IPS-18a (cell line): ENCODE measurements at regions not wholly inside any gene's neighbourhood (a gene's known extent, or its start where the extent isn't known, plus 50 kb on each side); places are given as distances from the start of the nearest gene placed in this dataset.
"Not testable (repeated sequence)": the region's sequence is repeated elsewhere in the genome, so short reads cannot be mapped to it uniquely, and the experiment has no call there.

Experiments
- H3K27ac ChIP-seq: one replicate; pipeline ENCODE4 v1.5.1; 2013; ENCODE audit warnings: low read length
- H3K27me3 ChIP-seq: one replicate; pipeline ENCODE4 v1.6.1; 2013; ENCODE audit warnings: mild to moderate bottlenecking, low read length; ENCODE audit not compliant: control insufficient read depth, insufficient read depth
- H3K36me3 ChIP-seq: one replicate; pipeline ENCODE4 v1.6.1; 2013; ENCODE audit warnings: low read depth, low read length; ENCODE audit not compliant: control insufficient read depth
- H3K4me1 ChIP-seq: one replicate; pipeline ENCODE4 v1.6.1; 2013; ENCODE audit warnings: low read depth, low read length; ENCODE audit not compliant: control insufficient read depth
- H3K4me3 ChIP-seq: one replicate; pipeline ENCODE4 v1.5.1; 2013; ENCODE audit warnings: low read length
- H3K9ac ChIP-seq: one replicate; pipeline ENCODE4 v1.6.1; 2013; ENCODE audit warnings: mild to moderate bottlenecking, low read length, moderate library complexity
- H3K9me3 ChIP-seq: one replicate; pipeline ENCODE4 v1.6.1; 2013; ENCODE audit warnings: low read depth, low read length; ENCODE audit not compliant: control insufficient read depth

DNA sequence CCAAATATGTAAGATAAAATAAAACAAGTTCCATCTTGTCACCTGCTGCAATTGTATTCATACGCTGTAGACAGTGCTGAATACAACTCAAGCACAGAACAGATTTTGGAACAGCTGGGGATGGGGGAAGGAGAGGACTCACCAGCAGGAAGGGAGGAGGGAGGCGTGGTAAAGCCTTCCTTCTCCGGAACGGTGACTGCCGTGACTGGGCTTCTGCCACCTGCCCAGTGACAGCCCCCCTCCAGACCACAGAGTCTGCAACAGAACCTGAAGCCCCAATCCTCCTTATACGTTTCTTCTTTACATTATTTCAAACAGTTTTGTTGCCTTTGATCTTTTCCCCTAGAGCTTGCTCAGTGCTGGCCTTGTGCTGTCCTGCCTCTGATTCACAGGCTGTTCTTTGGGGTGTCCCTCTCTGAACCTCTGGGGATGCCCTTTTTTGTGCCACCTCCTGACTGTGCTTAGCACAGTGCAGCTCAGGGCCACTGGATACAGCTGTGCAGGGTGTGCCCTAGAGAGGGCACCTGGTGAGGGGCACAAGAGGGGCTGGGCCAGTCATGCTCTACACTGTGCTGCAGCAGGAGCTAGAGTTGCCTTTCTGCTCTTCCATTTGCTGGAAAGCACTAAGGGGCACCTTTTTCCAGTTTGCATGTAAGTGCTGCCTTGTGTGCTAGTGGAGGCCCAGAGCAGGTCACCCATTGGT, 213.0 kb downstream of the ZIC5 start:
- H3K4me3 ChIP-seq, result no peak overlapping the region
- no peaks in the 10 kb centered on the region for H3K27me3 ChIP-seq
- H3K36me3 ChIP-seq, result no peaks in the 10 kb centered on the region
- H3K4me1 ChIP-seq, result peaks cover 13% of the 10 kb centered on the region
- peaks cover 19% of the 10 kb centered on the region for H3K9me3 ChIP-seq
- no peak overlapping the region for H3K27ac ChIP-seq
- no peak overlapping the region for H3K9ac ChIP-seq

DNA sequence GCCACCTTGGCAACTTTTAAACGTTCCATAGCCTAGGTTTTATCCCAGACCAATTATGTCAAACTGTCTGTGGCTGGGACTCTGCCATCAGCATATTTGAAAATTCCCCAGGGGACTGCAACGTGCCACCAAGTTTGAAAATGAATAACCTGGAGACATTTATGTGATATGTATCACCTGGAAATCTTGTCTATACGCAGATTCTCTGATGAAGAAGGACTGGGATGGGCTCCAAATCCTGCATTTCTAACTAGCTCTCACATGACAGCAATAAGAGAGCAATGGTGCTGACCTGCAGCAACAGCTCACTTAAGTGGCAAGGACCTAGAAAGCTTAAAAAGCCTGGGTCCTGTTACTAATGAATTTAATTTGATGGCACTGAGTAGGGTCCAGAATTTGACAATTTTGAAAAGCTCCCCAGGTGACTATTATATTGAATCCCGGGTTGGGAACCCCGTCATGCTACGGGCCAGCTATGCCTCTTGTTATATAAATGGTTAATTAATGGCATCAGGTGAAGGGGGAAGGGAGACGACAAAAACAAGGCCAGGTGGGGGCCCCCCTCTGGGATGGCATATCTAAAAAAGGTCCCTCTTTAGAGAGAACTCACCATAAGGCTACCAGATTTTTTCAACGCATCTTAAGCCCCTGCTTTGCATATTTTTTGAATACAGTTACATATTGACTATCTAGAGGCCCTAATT, 213.7 kb downstream of the ZIC5 start:
- H3K4me1 ChIP-seq, result peaks cover 13% of the 10 kb centered on the region
- H3K9me3 ChIP-seq, result peaks cover 19% of the 10 kb centered on the region
- no peak overlapping the region for H3K4me3 ChIP-seq
- no peaks in the 10 kb centered on the region for H3K27me3 ChIP-seq
- H3K36me3 ChIP-seq, result no peaks in the 10 kb centered on the region
- no peak overlapping the region for H3K9ac ChIP-seq
- no peak overlapping the region for H3K27ac ChIP-seq

DNA sequence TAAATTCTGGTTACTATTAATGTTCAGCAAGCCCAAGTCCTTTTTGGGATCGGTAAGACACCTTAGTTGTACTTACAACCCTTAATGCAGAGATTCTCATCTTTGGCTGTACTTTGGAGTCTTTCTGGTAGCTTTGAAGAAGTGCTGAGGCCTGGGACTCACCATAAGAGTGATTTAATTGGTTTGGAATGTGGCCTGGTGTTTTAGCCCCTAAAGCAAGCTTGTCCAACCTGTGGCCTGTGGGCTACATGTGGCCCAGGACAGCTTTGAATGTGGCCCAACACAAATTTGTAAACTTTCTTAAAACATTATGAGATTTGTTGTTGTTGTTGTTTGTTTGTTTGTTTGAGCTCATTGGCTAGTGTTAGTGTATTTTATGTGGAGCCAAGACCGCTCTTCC, 215.3 kb downstream of the ZIC5 start:
- Histone ChIP-seq H3K9me3 (peaks cover 12% of the 10 kb centered on the region), H3K27ac (no peak overlapping the region), H3K4me1 (peaks cover 13% of the 10 kb centered on the region), H3K27me3 (no peaks in the 10 kb centered on the region), H3K36me3 (no peaks in the 10 kb centered on the region), H3K4me3 (no peak overlapping the region), H3K9ac (no peak overlapping the region)

DNA sequence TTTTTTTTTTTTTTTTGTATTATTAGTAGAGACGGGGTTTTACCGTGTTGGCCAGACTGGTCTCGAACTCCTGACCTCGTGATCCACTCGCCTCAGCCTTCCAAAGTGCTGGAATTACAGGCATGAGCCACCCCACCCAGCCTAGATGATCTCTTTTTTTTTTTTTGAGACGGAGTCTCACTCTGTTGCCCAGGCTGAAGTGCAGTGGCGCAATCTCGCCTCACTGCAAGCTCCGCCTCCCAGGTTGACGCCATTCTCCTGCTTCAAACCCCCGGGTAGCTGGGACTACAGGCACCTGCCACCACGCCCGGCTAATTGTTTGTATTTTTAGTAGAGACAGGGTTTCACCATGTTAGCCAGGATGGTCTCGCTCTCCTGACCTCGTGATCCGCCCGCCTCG, 216.8 kb downstream of the ZIC5 start:
- H3K4me3 ChIP-seq, H3K27ac ChIP-seq, H3K27me3 ChIP-seq, H3K9ac ChIP-seq, H3K9me3 ChIP-seq, H3K36me3 ChIP-seq: not testable (repeated sequence)
- H3K4me1 ChIP-seq, result peaks cover 16% of the 10 kb centered on the region

DNA sequence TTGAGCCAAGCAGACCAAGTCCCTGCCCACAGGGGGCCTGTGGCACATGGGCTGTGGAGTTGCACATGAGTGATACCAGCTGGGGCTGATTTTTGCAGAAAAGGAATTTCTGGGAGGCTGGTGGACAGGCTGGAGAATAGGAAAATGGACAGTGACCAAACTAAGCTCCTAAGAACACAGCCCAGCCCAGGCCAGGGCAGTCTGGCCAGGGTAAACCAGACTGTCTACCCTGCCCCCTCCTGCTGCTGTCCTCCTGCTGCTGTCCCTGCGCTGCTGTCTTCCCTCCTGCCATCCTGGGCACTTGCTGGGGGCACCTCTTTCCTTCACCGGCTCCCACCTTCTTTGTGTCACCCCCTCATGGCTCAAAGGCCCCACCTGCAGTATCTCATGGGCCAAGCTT, 219.2 kb downstream of the ZIC5 start:
- Histone ChIP-seq H3K9ac (no peak overlapping the region), H3K4me3 (no peak overlapping the region), H3K4me1 (peaks cover 12% of the 10 kb centered on the region), H3K9me3 (no peaks in the 10 kb centered on the region), H3K27ac (no peak overlapping the region), H3K27me3 (no peaks in the 10 kb centered on the region), H3K36me3 (no peaks in the 10 kb centered on the region)

DNA sequence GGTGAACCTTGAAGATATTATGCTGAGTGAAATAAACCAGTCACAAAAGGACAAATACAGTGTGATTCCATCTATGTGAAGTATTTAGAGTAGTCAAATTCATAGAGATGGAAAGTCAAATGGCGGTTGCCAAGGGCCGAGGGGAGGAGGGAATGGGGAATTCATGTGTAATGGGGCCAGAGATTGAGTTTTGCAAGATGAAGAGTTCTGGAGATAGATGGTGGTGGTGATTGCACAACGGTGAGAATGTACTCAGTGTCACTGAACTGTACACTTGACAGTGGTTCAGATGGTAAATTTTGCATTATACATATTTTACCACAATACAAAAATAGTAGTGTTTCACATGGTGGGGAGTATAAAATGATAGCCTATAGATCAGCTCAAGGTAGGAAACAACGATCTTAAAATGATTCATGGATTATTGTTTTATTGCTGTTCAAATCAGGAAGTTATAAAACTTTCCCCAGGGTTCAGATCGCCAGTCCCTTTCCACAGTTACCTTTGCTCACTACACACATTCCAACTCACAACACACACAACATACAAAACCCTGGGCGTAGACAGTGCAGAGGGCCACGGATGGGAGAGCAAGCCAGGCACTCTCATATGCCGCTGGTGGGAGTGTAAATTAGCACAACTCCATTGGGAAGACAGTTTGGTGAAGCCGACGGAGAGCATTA, 219.9 kb downstream of the ZIC5 start:
- H3K9me3 ChIP-seq, result no peaks in the 10 kb centered on the region
- peaks cover 16% of the 10 kb centered on the region for H3K4me1 ChIP-seq
- no peak overlapping the region for H3K27ac ChIP-seq
- no peak overlapping the region for H3K9ac ChIP-seq
- no peaks in the 10 kb centered on the region for H3K27me3 ChIP-seq
- H3K4me3 ChIP-seq, result no peak overlapping the region
- H3K36me3 ChIP-seq, result no peaks in the 10 kb centered on the region

DNA sequence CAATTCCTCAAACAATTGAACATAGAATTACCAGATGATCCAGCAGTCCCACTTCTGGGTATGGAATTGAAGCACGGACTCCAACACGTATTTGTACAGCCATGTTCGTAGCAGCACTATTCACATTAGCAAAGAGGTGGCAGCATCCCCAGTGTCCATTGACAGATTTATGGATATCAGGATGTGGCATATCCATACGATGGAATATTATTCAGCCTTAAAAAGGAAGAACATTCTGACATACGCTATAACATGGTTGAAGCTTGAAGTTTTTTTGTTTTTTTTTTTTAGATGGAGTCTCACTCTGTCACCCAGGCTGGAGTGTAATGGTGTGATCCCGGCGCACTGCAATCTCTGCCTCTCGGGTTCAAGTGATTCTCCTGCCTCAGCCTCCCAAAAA, 220.6 kb downstream of the ZIC5 start:
- Histone ChIP-seq H3K4me1 (peaks cover 23% of the 10 kb centered on the region), H3K36me3 (no peaks in the 10 kb centered on the region), H3K27ac (no peak overlapping the region), H3K4me3 (no peak overlapping the region), H3K9ac (no peak overlapping the region), H3K27me3 (no peaks in the 10 kb centered on the region), H3K9me3 (no peaks in the 10 kb centered on the region)

DNA sequence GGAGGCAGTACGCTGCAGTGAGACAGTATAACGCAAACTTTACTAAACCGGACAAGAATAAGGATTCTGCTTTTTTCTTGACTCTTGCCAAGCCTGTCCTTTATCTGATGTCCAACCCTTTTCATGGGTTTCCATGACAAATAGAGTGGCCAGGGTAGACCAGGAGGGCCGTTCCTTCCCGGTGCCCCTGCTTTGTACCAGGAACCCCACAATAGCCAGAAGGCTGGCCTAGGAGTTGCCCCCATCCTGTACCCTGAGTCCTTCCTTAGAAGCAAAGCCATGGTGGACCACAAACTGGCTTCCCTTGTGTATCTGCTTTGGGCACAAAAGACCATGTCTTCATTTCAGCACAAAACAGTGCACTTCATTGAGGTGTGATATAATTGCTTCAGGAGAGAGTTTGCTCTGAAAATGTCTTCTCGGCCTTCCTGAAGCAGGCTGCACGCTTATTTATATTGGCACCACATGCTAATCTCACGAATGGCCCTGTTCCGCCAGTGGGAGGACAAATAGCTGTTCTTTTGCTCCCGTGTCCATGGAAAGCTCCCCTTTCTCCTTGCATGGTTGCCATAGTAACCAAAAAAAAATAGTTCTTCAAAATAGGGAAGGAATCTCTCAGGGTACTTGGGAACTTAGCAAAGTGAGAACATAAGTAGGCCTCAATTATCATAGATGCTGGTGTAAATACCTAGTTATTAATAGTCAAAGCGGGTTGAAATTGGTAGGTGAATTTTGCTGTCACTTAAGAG, 222.1 kb downstream of the ZIC5 start:
- Histone ChIP-seq H3K27ac (peak overlapping the region; percentile 21), H3K9ac (peak overlapping the region; percentile 11), H3K27me3 (no peaks in the 10 kb centered on the region), H3K36me3 (no peaks in the 10 kb centered on the region), H3K4me1 (peaks cover 38% of the 10 kb centered on the region), H3K9me3 (no peaks in the 10 kb centered on the region), H3K4me3 (no peak overlapping the region)

DNA sequence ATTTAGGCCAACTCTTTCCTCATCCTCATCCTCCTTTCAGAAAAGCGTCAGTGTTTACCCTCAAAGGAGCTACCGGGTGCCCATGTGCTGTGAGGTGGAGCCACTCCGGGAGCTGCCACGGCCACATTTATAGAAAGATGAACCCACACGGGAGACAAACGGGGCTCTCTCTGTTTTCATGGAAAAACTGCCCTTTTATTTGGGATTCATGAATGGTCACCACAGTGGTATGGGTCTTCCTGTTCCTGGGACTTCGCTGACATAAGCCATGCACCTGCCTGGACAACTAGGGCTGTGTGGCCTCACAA, 224.2 kb downstream of the ZIC5 start:
- Histone ChIP-seq H3K4me3 (peak overlapping the region; percentile 49), H3K9me3 (no peaks in the 10 kb centered on the region), H3K9ac (peak overlapping the region; percentile 72), H3K36me3 (no peaks in the 10 kb centered on the region), H3K4me1 (peaks cover 54% of the 10 kb centered on the region), H3K27ac (peak overlapping the region; percentile 95), H3K27me3 (no peaks in the 10 kb centered on the region)

DNA sequence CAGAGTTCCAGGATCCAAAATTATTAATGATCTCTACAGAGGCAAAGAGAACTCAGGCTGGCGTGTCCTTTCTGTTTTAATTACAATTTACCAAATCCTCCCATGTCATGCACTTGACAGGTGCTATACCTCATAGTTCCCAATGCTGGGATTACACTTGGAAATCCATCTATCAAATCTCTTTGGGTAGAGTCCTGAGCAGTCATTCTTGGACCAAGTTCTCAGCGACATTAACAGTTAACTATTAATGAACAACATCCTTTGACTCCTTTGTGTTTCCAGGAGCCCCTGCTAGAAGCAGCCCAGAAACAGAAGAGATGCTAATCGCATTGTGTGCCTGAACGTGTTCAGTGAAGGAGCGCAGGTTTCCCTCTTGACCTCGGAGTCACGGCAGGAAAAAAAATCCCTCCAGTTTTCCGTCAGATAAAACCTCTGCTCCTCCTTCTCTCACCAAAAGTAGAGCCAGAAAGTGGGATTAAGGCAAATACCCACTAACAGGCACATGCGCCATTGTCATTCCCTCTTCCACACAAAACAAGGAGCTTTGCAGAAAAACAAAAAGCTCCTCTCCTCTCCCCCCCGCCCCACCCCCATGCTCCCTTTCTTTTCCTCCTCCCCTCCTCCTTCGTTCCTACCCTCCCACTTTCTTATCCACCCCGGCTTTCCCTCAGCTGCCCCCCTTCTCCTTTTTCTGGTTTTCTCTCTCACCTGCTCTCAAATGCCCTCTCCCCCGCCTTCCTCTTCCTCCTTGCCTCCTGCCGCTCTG, 224.7 kb downstream of the ZIC5 start:
- Histone ChIP-seq H3K4me3 (peak overlapping the region; percentile 49), H3K9ac (peak overlapping the region; percentile 72), H3K27me3 (no peaks in the 10 kb centered on the region), H3K36me3 (no peaks in the 10 kb centered on the region), H3K9me3 (no peaks in the 10 kb centered on the region), H3K4me1 (peaks cover 59% of the 10 kb centered on the region), H3K27ac (peak overlapping the region; percentile 95)

DNA sequence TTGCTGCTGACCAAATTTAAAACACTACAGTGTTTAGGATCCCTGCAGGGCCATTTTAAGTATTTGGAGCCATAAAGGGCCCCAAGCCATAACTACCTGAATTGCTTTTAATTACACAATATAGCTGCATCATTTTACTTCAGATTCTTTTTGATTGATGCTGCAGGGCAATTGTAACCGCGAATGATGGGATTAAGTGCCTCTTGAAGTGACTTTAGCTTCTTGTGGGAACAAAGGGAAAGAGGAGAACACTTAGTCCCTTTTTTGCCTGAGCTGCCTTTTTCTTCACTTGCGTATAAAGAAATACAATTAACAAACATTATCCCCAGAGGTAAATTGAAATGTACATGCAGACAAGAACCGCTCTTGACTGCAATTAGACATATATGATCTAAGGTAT, 228.5 kb downstream of the ZIC5 start:
- H3K27me3 ChIP-seq, result no peaks in the 10 kb centered on the region

More for the DNA sequence above, 228.5 kb downstream of the ZIC5 start:
- H3K9ac ChIP-seq, result no peak overlapping the region
- peak overlapping the region; percentile 7 for H3K27ac ChIP-seq
- H3K36me3 ChIP-seq, result no peaks in the 10 kb centered on the region
- H3K9me3 ChIP-seq, result no peaks in the 10 kb centered on the region
- H3K4me1 ChIP-seq, result peaks cover 56% of the 10 kb centered on the region
- no peak overlapping the region for H3K4me3 ChIP-seq
